ENCODE measurements at regions not wholly inside any gene's neighbourhood (a gene's known extent, or its start where the extent isn't known, plus 50 kb on each side); places are given as distances from the start of the nearest gene placed in this dataset.

GRCh38 chr4:33954759-33955158 lies 2289.6 kb downstream of the ARAP2 start:
- no peak for TF ChIP-seq CTCF (IDR thresholded peaks at IDR 0.05)
- TF ChIP-seq EZH2 (IDR thresholded peaks at IDR 0.05): no peak

All from neural progenitor cell (in vitro differentiated cells).